ENCODE measurements at regions not wholly inside any gene's neighbourhood (a gene's known extent, or its start where the extent isn't known, plus 50 kb on each side); places are given as distances from the start of the nearest gene placed in this dataset.

DNA sequence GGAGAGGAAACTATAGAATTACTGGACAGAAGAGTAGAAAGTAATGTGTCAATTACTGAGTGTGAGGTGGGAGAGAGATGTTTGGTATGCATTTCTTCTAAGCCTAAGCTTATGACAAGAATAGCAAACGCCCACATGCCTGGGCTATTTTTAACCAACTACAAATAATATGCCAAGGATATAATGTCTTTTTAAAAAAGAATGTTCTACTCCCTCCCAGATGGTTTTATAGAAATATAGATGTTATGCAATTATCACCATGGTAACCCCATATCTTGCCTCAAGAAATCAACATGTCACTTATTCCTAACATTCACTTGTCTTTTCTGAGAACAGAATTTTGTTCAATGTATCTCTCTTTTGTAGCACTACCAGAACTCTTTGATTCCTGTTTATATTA lies 996.7 kb upstream of the CHORDC1 start:
- FAIRE-seq = no peak

DNA sequence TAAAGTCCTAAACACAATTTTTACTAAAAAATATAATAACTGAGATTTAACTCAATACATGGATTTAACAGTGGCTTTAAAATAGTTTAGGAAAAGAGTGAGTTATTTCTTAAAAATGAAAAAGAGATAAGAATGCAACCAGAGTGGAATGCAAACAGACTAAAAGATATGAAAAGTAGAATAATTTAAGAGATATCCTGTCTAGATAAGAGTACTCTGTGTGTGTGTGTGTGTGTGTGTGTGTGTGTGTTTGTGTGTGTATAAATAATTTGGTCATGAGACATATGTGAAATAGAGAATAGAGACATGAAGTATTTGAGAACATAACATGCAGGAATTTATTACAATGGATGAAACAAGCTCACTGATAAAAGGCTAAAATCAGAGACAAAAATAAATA lies 986.9 kb upstream of the CHORDC1 start:
- no peak for FAIRE-seq

DNA sequence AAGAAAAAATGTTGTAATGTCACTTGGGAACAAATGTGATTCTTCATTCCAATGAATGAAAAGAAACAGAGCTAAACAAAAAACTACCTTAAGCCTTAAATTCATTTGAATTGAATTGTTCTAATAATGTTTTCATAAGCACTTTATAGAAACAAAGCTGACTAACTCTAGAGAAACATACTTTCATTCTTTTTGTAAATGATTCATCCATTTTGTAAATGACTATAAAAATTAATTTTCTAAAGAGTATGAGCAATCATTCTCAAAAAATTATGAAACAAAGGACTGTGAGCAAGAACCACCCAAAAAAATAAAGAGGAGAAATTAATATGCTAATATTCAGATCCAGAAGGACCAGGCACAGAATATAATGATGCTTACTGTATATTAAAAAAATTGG lies 986.5 kb upstream of the CHORDC1 start:
- FAIRE-seq = no peak

DNA sequence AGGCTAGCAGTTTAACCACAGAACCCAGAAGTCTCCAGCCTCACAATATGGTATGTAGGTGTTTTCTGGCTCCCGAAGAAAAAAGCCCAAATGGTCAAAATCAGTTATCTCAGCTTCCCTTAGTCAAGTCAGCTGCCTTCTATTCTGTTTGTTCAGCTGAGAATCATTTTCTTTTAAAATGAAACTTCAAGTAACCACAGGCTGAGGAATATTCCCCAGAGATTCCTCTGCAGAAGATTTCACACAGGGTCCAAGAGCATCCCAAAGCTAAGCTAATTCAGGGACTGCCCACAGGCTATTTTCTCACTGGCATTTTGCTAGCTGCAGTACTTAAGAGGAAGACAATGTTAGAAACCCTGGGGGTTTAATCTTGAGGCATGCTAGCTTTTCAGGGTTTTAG lies 977.0 kb upstream of the CHORDC1 start:
- FAIRE-seq = no peak

DNA sequence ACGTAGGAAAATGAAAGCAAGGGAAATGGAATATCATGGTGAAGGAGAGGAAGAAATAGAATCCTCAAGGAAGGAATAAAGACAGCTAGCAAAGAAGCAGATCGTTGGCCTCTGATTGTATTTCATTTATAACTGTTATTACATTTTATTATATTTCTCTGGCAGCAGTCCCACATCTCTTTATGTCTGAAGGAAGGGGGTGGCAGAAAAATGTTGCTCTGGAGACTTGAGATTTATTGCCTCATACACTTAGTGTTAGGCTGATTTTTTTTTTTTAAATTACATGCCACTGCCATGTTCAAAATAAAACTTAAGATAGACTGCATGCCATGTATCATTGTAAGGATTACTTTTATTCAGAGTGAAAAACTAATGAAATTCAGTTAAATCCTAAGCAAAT lies 971.7 kb upstream of the CHORDC1 start:
- no peak for FAIRE-seq

DNA sequence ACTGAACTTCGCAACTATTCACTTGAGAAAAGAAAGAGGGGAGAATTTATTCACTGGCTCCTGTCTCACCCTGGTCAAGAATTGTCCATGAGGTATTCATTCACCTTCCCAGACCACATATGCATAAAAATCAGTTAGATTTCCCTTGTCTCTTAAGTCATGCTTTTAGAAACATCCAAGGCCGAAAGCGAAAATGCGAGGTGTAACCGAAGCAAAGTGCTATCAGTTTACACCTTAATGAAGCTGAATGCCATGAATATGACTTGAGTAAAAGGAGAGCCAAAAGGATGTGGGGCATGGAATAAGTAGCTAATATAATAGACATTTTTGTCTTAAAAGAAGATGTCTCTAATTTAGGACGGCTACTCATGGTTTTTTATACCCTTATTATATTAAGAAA lies 965.6 kb upstream of the CHORDC1 start:
- no peak for FAIRE-seq

DNA sequence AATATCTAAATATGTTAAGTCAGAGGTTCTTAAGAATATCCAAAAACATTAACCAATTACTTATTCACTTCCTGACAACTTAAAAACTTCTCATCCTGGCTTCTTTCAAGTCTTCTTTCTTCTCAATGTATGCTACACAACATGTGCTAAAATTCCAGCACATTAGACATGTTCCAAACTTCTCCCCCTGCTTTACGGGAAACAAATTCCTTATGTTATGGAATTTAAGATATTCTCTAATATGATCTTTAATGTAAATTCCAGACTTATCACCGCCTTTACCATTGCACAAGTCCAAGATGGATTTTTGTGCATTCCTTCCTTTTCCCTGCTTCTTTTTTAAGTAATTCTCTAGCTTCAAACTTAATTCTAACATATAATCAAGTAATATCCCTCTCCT lies 964.5 kb upstream of the CHORDC1 start:
- no peak for FAIRE-seq

DNA sequence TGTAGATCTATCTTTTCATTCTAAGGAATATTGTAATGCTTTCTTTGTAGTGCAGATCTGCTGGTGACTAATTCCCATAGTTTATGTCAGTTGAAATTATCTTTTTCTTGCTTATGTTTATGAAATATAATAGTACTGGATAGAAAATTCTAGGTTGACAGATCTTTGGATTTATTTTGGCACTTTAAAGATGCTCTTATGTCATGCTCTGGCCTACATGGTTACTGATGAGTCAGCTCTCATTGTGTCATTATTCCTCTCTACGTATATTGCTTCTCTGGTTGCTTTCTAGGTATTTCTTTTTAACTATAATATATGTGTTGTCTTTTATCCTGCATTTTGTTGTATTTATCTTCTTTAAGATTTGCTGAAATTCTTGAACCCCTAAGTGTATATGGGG lies 955.5 kb upstream of the CHORDC1 start:
- no peak for FAIRE-seq

DNA sequence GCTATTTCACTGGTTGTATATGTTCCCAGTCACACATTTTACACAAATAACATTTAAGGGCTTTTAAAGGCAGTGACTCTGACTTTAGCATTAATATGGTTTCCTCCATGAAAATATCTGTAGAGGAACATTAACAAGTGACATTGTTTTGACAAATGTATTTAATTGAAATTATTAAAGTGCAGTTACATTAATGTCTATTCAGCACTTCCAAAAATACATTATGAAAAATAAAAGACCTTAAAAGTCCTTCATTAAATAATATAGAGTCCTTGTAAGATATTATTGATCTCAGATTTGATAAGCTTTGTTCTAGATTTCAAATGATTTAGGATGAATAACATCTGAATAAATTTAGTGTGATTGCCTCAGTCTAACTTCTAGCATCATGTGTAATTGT lies 951.9 kb upstream of the CHORDC1 start:
- no peak for FAIRE-seq

DNA sequence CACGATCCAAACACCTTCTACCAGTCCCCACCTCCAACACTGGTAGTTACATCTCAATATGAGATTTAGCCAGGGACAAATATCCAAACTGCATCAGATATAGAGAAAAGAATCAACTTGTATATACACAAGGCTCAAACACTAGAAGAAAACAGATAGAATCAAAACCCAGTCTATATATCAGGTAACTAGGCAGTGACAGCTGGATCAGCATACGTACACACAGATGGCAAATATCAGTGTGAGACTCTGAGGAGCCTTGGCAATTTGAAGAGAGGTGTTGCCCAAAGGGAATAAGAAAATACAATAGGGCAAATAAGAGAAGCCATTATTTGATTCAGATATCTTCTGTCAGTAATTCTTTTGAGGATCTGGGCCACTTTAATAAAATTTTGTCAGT lies 951.3 kb upstream of the CHORDC1 start:
- FAIRE-seq = no peak

DNA sequence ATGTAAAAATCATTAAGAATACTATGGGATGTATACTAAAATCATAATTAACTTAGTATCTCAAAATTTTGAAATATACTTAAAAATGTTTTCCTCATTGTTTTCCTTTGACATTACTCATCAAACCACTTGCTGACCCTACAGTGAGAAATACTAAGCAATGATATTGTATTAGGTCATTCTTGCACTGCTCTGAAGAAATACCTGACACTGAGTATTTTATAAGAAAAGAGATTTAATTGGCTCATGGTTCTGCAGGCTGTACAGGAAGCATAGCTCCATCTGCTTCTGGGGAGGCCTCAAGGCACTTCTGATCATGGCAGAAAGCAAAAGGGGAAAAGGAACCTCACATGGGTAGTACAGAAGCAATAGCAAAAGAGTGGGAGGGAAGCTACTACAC lies 950.9 kb upstream of the CHORDC1 start:
- FAIRE-seq = no peak

DNA sequence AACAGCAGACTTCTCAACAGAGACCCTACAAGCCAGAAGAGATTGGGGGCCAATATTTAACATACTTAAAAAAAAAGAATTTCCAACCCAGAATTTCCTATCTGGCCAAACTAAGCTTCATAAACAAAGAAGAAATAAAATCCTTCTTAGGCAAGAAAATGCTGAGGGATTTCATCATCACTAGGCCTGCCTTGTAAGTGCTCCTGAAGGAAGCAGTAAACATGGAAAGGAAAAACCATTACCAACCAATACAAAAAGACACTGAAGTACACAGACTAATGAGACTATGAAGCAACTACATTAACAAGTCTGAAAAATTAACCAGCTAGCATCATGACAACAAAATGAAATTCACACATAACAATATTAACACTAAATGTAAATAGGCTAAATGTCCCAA lies 947.9 kb upstream of the CHORDC1 start:
- FAIRE-seq = no peak

DNA sequence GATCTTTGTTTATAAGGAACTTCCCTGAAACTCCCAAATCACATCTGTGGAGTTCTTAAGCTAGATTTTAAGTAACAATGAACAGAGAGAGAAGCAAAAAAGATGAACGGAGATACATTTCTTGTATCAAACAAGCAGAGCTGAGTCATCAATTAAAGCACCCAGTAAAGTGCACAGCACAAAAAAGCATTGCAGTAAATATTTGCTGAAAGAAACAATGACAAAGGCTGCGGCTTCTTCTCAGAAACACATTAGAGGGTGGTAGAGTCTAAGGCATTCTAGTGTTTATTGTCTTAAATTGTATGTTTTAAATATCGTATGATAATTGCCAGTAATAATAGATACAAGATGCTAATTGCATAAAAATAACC lies 941.6 kb upstream of the CHORDC1 start:
- FAIRE-seq = no peak

DNA sequence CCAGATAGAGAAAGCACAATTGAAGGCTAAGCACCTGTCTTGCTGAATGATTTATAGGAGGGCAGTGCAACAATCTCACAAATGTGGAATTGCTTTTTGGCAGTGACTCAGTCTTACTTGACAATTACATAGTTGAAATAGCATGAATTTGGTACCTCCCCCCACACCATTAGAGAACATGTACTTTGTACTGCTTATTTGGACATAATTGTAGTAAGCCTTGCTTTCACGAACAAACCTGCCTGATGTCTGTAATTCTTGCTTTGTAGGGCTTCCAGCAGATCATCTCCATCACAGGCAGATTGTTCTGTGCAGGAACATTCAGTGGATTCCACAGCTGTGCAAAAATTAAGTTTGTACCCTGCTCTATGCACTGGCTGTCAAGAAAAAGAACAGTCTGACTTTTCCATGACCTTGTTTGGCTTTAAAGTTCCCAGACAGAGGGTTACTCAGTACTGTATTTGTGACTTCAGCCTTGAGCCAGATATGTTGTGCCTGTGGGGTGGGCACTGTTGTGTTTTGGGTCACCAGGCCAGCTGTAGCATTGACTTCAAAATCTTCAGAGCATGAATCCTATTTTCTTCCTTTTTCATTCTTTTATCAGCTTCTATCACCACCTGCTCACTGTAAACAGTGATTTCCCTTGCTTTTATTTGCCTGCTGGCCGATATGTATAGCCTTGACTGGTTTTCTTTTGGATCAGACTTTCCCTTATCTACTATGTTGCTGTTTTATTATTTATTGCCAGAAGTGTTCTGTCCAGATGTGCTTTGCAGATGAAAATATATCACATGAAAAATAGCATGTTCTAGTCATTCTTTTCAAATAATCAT lies 941.0 kb upstream of the CHORDC1 start:
- no peak for FAIRE-seq

DNA sequence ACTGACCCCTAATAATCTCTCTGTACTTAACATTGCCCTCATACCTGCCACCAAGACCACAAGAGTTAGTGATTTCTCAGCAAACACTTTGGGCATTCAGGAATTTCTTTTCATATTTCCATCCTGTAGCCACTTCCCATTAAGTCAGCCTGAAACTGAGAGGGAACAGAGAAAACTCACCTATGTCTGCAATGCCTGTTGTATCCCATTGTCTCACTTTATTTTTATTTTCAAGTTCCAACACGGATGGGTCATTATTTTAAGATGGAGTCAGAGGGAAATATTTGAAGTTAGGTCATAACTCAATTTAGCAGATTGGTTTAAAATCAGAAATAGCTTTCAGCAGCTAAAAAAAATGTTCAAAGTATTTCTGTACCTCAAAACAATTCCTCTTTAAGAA lies 937.8 kb upstream of the CHORDC1 start:
- no peak for FAIRE-seq

DNA sequence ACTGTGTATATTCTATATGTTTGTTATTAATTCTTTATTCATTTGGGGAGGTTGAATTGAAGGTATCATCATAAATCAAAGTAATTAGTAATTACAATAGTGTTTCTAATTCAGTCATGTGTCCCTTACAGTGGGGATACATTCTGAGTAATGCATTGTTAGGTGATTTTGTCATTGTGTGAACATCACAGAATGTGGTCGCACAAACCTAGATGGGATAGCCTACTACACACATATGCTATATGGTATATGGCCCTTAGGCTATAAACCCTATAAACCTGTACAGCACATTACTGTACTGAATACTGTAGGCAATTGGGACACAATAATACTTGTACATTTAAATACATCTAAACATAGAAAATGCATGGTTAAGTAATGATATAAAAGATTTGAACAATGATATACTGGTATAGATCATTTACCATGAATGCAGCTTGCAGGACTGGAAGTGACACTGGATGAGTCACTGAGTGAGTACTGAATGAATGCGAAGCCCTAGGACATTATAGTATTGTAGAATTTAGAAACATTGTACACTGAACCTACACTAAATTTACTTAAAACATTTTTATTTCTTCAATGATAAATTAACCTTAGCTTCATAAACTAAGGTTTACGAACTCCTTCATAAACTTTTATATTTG lies 936.2 kb upstream of the CHORDC1 start:
- FAIRE-seq = no peak

DNA sequence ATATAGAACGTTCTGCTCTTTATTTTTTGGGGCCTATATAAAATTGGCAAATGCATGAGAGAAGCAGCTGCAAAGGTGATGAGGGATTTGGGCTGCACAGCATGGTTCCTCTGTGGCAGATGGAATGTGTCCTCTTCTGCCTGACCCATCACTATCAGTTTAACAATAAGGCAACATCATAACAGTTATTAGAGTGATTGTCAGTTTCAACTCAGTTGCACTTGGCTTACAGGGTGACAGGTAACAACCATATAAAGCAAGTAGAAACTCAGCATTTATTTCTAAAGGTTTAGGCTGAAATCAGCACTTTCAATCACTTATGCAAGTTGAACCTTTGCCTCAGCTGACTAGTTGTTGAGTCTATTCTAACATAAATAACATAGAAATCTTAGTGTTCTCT lies 935.4 kb upstream of the CHORDC1 start:
- FAIRE-seq = no peak

DNA sequence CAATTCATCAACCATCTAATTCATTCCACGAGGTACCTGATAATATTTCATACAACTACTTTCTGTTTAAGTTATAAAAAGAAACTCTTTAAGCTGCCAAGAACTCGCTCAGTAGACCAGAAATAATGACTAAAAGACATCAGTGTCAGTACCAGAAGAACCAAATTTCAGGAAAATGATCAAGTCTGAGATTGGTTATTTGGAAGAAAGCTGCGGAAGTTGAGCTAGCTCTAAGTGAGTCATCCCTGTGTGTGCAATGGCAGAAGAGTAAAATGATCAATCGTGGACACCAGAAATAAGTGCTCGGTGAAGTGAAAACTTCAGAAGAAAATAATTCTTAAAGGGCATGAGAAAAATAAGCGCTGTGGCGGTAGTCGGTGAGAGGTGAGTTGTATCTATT lies 933.2 kb upstream of the CHORDC1 start:
- FAIRE-seq = no peak

DNA sequence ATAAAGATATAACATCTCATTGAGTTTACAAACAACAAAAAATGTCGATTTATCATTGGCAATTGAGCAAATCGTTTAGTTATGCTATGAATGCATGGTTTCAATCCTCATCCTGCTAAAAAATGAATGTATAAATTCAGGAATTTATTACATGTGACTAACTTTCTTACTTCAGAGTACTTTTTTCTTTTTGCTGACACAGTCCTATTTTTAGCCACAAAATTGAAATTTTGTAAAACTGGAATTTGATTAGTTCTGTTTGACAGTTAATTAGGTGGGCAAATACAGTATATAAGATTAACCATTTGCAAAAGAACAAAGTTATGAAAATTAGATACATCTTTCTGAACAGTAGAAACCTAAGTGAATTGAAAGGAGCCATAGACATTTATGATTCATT lies 925.0 kb upstream of the CHORDC1 start:
- FAIRE-seq = no peak

DNA sequence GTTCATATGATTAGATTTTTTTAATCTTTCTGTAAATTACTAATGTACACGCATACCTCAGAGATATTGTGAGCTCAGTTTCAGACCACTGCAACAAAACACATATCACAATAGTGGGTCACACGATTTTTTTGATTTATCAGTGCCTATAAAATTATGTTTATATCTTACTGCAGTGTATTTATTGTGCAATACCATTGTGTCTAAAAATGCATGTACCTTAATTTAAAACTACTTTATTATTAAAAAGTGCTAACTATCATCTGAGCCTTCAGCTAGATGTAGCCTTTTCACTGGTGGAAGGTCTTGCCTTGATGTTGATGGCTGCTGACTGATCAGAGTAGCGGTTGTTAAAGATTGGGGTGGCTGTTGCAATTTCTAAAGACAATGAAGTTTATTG lies 918.8 kb upstream of the CHORDC1 start:
- no peak for FAIRE-seq

DNA sequence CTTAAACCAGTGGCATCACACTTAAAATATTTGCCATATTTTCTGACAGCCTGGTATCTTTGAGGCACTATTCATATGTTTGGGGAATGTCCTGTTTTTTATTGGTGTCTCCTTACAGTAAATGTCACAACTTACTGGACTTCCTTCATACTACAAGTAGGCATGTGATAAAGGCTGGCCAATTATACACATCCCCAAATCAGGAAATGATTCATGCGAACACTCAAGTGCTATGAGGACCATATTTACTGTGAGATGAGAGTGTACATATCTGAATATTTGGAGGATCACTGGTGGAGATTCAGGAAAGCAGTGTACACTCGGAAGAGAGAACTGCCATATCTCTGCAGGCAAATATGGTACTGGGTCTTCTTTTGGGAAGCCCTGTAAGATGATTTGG lies 913.8 kb upstream of the CHORDC1 start:
- FAIRE-seq = no peak

DNA sequence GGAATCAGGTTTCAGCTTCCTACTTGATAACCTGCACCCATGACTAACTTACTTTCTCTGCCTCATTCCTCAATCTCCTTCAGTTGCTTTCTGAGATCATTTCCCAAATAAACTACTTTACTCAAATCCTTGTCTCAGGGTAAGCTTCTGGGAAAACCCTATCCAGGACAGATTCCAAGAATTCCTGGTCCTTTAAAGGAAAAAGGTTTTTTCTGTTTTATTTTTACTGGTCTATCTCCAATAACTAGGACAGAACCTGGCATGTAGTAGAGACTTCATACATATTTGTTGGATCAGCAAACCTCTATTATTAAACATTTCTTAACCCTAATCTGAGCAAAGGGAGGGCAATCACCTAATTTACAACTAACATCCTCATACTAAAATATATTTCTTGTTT lies 910.5 kb upstream of the CHORDC1 start:
- no peak for FAIRE-seq

DNA sequence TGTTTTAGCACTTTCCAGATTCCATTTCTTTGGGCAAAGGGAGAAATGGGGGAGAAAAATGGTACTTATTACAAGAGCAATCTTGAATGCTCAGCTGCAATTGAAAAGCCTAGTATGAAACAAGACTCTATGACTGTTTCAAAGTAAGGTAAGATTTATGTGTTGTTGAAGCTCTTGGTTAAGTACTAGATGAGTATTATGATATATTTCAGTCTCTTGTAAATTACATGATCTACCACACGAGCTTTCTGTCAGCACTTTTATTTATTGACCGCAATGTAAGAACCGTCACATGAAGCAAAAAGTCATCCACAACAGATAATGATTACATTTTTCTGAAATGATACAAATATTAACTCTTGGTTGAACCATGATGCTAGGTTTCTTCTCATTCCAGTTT lies 906.7 kb upstream of the CHORDC1 start:
- no peak for FAIRE-seq

DNA sequence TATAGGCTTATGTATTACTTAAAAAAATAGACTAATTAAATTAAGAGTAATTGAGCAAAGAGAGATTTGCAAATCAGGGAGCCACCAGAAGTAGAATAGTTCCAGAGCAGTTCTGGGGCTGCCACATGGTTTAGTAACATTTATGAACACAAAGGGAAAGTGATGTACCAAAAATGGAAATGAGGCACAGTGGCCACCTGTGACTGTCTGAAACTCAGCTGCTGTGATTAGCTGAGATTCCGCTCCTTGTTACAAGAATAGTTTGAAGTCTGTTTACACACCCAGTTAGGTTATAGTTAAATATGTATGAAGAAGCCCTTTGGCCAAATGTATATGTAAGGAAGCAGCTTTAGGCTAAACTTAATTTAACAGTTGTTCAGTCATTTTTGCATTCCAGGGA lies 901.5 kb upstream of the CHORDC1 start:
- FAIRE-seq = no peak

DNA sequence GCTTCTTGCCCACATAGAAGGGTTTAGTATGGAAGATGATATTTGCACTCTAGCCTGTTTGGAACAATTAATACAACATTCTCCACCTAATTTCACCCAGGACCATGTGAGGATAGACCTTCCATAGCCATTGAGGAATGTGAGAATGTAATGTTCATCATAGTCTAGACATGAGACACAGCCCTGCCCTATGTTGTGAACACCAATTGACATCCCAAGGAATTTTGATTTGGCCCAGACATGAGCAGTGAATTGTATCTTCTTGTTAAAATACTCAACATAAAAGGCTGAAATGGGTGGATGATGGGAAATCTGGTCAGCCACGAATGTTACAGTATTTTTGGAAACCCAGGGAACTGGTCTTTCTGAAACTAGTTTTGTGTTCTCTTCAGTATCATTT lies 892.3 kb upstream of the CHORDC1 start:
- no peak for FAIRE-seq

All from colon (tissue), 2 donors.